ENCODE measurements at regions not wholly inside any gene's neighbourhood (a gene's known extent, or its start where the extent isn't known, plus 50 kb on each side); places are given as distances from the start of the nearest gene placed in this dataset.

GRCh38 chr3:816605-817004, 276.2 kb upstream of the CNTN6 start (continued):
- TF ChIP-seq, protein P1, sequence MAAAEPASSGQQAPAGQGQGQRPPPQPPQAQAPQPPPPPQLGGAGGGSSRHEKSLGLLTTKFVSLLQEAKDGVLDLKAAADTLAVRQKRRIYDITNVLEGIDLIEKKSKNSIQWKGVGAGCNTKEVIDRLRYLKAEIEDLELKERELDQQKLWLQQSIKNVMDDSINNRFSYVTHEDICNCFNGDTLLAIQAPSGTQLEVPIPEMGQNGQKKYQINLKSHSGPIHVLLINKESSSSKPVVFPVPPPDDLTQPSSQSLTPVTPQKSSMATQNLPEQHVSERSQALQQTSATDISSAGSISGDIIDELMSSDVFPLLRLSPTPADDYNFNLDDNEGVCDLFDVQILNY (CRISPR knock-in tag; IDR thresholded peaks at IDR 0.05), result no peak

DNA sequence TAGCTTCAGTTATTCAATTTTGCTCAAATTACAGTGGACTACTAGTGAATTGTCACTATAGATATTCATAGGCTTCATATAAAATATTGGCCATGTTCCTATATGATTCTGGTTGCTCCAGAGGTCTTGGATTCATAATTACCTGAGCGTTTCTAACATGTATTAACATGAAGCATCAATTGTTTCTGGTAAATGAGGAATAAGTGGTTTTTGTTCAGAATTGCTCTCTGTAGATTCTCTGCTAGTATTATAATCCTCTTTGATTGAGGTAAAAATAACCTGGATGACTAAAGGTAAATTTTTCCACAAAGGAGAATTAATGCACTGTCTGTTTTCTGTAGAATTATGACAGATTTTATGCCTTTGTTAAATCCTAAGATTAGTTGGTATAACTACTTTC, 258.1 kb upstream of the CNTN6 start:
- Mint-ChIP-seq H3K4me3 (no peak overlapping the region), H3K9me3 (peaks cover 82% of the 10 kb centered on the region), H3K27me3 (ENCODE audit: low read depth) (peaks cover 4% of the 10 kb centered on the region; the same call in 1 of the 2 replicates), H3K36me3 (peaks cover 51% of the 10 kb centered on the region), H3K4me1 (no peaks in the 10 kb centered on the region), H3K27ac (no peak overlapping the region)
- DNase-seq (ENCODE audit: low spot score) (no peak), ATAC-seq (no peak)
- CTCF ChIA-PET, result no interaction called here
- POLR2A ChIA-PET, result no interaction called here
- no peak for TF ChIP-seq PRRX2 (CRISPR knock-in tag; IDR thresholded peaks at IDR 0.05)
- TF ChIP-seq, protein P2, sequence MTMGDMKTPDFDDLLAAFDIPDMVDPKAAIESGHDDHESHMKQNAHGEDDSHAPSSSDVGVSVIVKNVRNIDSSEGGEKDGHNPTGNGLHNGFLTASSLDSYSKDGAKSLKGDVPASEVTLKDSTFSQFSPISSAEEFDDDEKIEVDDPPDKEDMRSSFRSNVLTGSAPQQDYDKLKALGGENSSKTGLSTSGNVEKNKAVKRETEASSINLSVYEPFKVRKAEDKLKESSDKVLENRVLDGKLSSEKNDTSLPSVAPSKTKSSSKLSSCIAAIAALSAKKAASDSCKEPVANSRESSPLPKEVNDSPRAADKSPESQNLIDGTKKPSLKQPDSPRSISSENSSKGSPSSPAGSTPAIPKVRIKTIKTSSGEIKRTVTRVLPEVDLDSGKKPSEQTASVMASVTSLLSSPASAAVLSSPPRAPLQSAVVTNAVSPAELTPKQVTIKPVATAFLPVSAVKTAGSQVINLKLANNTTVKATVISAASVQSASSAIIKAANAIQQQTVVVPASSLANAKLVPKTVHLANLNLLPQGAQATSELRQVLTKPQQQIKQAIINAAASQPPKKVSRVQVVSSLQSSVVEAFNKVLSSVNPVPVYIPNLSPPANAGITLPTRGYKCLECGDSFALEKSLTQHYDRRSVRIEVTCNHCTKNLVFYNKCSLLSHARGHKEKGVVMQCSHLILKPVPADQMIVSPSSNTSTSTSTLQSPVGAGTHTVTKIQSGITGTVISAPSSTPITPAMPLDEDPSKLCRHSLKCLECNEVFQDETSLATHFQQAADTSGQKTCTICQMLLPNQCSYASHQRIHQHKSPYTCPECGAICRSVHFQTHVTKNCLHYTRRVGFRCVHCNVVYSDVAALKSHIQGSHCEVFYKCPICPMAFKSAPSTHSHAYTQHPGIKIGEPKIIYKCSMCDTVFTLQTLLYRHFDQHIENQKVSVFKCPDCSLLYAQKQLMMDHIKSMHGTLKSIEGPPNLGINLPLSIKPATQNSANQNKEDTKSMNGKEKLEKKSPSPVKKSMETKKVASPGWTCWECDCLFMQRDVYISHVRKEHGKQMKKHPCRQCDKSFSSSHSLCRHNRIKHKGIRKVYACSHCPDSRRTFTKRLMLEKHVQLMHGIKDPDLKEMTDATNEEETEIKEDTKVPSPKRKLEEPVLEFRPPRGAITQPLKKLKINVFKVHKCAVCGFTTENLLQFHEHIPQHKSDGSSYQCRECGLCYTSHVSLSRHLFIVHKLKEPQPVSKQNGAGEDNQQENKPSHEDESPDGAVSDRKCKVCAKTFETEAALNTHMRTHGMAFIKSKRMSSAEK (CRISPR knock-in tag; IDR thresholded peaks at IDR 0.05; ENCODE audit: borderline replicate concordance), result no peak
- TF ChIP-seq MXD4 (CRISPR knock-in tag; IDR thresholded peaks at IDR 0.05; ENCODE audit: borderline replicate concordance), result no peak
- no peak for TF ChIP-seq AFF4 (CRISPR knock-in tag; IDR thresholded peaks at IDR 0.05; ENCODE audit: borderline replicate concordance)
- no peak for TF ChIP-seq KAT7 (CRISPR knock-in tag; IDR thresholded peaks at IDR 0.05; ENCODE audit: borderline replicate concordance)
- no peak for TF ChIP-seq SMAD4 (CRISPR knock-in tag; IDR thresholded peaks at IDR 0.05)
- no peak for TF ChIP-seq E2F1 (CRISPR knock-in tag; IDR thresholded peaks at IDR 0.05)
- TF ChIP-seq MLX (CRISPR knock-in tag; IDR thresholded peaks at IDR 0.05), result no peak
- TF ChIP-seq, protein P3, sequence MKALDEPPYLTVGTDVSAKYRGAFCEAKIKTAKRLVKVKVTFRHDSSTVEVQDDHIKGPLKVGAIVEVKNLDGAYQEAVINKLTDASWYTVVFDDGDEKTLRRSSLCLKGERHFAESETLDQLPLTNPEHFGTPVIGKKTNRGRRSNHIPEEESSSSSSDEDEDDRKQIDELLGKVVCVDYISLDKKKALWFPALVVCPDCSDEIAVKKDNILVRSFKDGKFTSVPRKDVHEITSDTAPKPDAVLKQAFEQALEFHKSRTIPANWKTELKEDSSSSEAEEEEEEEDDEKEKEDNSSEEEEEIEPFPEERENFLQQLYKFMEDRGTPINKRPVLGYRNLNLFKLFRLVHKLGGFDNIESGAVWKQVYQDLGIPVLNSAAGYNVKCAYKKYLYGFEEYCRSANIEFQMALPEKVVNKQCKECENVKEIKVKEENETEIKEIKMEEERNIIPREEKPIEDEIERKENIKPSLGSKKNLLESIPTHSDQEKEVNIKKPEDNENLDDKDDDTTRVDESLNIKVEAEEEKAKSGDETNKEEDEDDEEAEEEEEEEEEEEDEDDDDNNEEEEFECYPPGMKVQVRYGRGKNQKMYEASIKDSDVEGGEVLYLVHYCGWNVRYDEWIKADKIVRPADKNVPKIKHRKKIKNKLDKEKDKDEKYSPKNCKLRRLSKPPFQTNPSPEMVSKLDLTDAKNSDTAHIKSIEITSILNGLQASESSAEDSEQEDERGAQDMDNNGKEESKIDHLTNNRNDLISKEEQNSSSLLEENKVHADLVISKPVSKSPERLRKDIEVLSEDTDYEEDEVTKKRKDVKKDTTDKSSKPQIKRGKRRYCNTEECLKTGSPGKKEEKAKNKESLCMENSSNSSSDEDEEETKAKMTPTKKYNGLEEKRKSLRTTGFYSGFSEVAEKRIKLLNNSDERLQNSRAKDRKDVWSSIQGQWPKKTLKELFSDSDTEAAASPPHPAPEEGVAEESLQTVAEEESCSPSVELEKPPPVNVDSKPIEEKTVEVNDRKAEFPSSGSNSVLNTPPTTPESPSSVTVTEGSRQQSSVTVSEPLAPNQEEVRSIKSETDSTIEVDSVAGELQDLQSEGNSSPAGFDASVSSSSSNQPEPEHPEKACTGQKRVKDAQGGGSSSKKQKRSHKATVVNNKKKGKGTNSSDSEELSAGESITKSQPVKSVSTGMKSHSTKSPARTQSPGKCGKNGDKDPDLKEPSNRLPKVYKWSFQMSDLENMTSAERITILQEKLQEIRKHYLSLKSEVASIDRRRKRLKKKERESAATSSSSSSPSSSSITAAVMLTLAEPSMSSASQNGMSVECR (CRISPR knock-in tag; IDR thresholded peaks at IDR 0.05; ENCODE audit: borderline replicate concordance), result no peak
- no peak for TF ChIP-seq ZSCAN18 (CRISPR knock-in tag; IDR thresholded peaks at IDR 0.05)
- TF ChIP-seq, protein P4, sequence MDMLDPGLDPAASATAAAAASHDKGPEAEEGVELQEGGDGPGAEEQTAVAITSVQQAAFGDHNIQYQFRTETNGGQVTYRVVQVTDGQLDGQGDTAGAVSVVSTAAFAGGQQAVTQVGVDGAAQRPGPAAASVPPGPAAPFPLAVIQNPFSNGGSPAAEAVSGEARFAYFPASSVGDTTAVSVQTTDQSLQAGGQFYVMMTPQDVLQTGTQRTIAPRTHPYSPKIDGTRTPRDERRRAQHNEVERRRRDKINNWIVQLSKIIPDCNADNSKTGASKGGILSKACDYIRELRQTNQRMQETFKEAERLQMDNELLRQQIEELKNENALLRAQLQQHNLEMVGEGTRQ (CRISPR knock-in tag; IDR thresholded peaks at IDR 0.05), result no peak
- TF ChIP-seq, protein P5, sequence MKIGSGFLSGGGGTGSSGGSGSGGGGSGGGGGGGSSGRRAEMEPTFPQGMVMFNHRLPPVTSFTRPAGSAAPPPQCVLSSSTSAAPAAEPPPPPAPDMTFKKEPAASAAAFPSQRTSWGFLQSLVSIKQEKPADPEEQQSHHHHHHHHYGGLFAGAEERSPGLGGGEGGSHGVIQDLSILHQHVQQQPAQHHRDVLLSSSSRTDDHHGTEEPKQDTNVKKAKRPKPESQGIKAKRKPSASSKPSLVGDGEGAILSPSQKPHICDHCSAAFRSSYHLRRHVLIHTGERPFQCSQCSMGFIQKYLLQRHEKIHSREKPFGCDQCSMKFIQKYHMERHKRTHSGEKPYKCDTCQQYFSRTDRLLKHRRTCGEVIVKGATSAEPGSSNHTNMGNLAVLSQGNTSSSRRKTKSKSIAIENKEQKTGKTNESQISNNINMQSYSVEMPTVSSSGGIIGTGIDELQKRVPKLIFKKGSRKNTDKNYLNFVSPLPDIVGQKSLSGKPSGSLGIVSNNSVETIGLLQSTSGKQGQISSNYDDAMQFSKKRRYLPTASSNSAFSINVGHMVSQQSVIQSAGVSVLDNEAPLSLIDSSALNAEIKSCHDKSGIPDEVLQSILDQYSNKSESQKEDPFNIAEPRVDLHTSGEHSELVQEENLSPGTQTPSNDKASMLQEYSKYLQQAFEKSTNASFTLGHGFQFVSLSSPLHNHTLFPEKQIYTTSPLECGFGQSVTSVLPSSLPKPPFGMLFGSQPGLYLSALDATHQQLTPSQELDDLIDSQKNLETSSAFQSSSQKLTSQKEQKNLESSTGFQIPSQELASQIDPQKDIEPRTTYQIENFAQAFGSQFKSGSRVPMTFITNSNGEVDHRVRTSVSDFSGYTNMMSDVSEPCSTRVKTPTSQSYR (CRISPR knock-in tag; IDR thresholded peaks at IDR 0.05), result no peak
- no peak for TF ChIP-seq NFE2L1 (CRISPR knock-in tag; IDR thresholded peaks at IDR 0.05)
- TF ChIP-seq SOX15 (CRISPR knock-in tag; IDR thresholded peaks at IDR 0.05), result no peak

Data from WTC11 (cell line).